ENCODE measurements at regions not wholly inside any gene's neighbourhood (a gene's known extent, or its start where the extent isn't known, plus 50 kb on each side); places are given as distances from the start of the nearest gene placed in this dataset.

GRCh38 chr17:15894913-15895658, 49.8 kb upstream of the ADORA2B start:
- DNase-seq (ENCODE audit: low read depth) = no peak

Measured in amniotic epithelial cell (primary cell).